ENCODE measurements at regions not wholly inside any gene's neighbourhood (a gene's known extent, or its start where the extent isn't known, plus 50 kb on each side); places are given as distances from the start of the nearest gene placed in this dataset.

DNA sequence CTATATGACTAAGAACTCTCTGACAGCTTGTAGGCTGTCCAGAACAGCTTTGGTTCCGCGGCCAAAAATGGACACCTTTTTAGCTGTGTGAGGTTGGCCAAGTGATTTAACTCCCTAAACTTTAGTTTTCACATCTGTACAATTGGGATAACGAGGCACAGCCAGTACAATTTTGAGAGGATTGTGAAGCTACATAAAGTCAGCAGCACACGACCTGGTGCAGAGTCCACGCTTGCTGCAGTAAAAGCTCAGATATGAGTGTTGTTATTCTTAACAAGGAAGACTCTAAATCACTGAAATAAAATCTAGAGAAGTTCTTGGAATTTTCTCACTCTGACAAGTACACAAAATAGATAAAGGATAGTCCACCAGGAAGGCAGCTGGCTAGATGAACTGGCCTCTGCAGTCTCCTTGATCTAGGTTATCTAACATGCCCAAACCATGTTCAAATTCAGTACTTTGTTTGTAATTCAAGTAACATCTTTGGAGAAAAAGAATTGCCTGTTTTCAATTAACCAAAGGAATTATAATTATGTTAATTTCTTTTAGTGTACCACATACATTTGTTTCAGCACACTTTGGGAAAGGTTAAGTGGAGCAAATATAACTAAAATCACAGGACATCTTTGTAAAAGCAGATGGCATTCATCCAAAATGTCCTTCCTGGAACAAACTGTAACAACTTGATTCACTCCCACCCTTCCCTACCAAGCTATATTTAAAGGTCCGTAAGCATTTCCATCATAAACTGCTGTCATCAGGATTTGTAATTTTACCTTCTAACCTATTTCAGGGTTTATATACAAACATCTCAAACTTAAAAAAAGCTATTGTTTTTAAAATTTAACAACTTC lies 201.7 kb upstream of the STK17B start:
- TF ChIP-seq, protein P1, sequence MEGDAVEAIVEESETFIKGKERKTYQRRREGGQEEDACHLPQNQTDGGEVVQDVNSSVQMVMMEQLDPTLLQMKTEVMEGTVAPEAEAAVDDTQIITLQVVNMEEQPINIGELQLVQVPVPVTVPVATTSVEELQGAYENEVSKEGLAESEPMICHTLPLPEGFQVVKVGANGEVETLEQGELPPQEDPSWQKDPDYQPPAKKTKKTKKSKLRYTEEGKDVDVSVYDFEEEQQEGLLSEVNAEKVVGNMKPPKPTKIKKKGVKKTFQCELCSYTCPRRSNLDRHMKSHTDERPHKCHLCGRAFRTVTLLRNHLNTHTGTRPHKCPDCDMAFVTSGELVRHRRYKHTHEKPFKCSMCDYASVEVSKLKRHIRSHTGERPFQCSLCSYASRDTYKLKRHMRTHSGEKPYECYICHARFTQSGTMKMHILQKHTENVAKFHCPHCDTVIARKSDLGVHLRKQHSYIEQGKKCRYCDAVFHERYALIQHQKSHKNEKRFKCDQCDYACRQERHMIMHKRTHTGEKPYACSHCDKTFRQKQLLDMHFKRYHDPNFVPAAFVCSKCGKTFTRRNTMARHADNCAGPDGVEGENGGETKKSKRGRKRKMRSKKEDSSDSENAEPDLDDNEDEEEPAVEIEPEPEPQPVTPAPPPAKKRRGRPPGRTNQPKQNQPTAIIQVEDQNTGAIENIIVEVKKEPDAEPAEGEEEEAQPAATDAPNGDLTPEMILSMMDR (IDR thresholded peaks at IDR 0.05): no peak
- TF ChIP-seq POLR2A (IDR thresholded peaks at IDR 0.05): no peak

All from lower leg skin (tissue), 3 donors.